ENCODE measurements at regions not wholly inside any gene's neighbourhood (a gene's known extent, or its start where the extent isn't known, plus 50 kb on each side); places are given as distances from the start of the nearest gene placed in this dataset.

DNA sequence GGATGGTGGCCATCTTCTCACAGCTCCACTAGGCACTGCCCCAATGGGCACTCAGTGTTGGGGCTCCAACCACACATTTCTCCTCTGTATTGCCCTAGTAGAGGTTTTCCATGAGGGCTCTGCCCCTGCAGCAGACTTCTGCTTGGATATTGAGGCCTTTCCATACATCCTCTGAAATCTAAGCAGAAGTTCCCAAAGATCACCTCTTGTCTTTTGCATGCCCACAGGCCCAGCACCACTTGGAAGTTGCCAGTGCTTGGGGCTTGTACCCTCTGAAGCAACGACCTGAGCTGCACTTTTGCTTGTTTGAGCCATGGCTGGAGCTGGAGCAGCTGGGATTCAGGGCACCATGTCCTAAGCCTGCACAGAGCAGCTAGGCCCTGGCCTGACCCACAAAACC lies 189.1 kb upstream of the EYS start:
- TF ChIP-seq ELF4 (IDR thresholded peaks at IDR 0.05) (no peak), SP1 (IDR thresholded peaks at IDR 0.05) (no peak), ZNF384 (IDR thresholded peaks at IDR 0.05) (no peak), CTBP1 (IDR thresholded peaks at IDR 0.05; ENCODE audit: borderline replicate concordance) (no peak), FOXM1 (IDR thresholded peaks at IDR 0.05; ENCODE audit: borderline replicate concordance) (no peak), FOXA1 (IDR thresholded peaks at IDR 0.05) (no peak), HDGF (IDR thresholded peaks at IDR 0.05; ENCODE audit: borderline replicate concordance) (no peak), TARDBP (IDR thresholded peaks at IDR 0.05) (no peak), NFRKB (IDR thresholded peaks at IDR 0.05) (no peak)
